Endothelial cell (in vitro differentiated cells): ENCODE measurements at regions not wholly inside any gene's neighbourhood (a gene's known extent, or its start where the extent isn't known, plus 50 kb on each side); places are given as distances from the start of the nearest gene placed in this dataset.

Source experiments
- DNase-seq: peaks from one replicate; pipeline ENCODE4 v3.0.0; 2021; ENCODE audit warnings: low spot score
- H3K27ac Mint-ChIP-seq: one replicate; pipeline ENCODE4 v1.8.0; 2021; ENCODE audit warnings: mixed read lengths, inconsistent platforms; ENCODE audit not compliant: unreplicated experiment
- H3K27me3 Mint-ChIP-seq: one replicate; pipeline ENCODE4 v1.8.0; 2021; ENCODE audit warnings: mild to moderate bottlenecking, moderate library complexity, mixed read lengths, inconsistent platforms; ENCODE audit not compliant: unreplicated experiment
- H3K36me3 Mint-ChIP-seq: one replicate; pipeline ENCODE4 v1.8.0; 2021; ENCODE audit warnings: mild to moderate bottlenecking, low read depth, mixed read lengths, inconsistent platforms; ENCODE audit not compliant: unreplicated experiment
- H3K4me1 Mint-ChIP-seq: one replicate; pipeline ENCODE4 v1.8.0; 2021; ENCODE audit warnings: mild to moderate bottlenecking, mixed read lengths, inconsistent platforms; ENCODE audit not compliant: unreplicated experiment
- H3K4me3 Mint-ChIP-seq: one replicate; pipeline ENCODE4 v1.8.0; 2021; ENCODE audit warnings: mild to moderate bottlenecking, mixed read lengths, inconsistent platforms; ENCODE audit not compliant: unreplicated experiment
- H3K9me3 Mint-ChIP-seq: one replicate; pipeline ENCODE4 v1.8.0; 2021; ENCODE audit warnings: mixed read lengths, inconsistent platforms; ENCODE audit not compliant: unreplicated experiment
- CTCF ChIP-seq: fragments of 200-600 bp; sonication (generic); IDR thresholded peaks from one replicate; pipeline ENCODE4 v1.5.0; 2021; ENCODE audit warnings: antibody characterized with exemption; ENCODE audit not compliant: unreplicated experiment

- no peaks in the 10 kb centered on the region for H3K27me3 Mint-ChIP-seq
- H3K36me3 Mint-ChIP-seq = no peaks in the 10 kb centered on the region
- no peak overlapping the region for H3K4me3 Mint-ChIP-seq
- no peaks in the 10 kb centered on the region for H3K9me3 Mint-ChIP-seq
- no peak for TF ChIP-seq CTCF
- no peaks in the 10 kb centered on the region for H3K4me1 Mint-ChIP-seq
- DNase-seq = no peak
- no peak overlapping the region for H3K27ac Mint-ChIP-seq
Measured at GRCh38 chr2:118345465-118345864, 257.2 kb downstream of the INSIG2 start.

DNA sequence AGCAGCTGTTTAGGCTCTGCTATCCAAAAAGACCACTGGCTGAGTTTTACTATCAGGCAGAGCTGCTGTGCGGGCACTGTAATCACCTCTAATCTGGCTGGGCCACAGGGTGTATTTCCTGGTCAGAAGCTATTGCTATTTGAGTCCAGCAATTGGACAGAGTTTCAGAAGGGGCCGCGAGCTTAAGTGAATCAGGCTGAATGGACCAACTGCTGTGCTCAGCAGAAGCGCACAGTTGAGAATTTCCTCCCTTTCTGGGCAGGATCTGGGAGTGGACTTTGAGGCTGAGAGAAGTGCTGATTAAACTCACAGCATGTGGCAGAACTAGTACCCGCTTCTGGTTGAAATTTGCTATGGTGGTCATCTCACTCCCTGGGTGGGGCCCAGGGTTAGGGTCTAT is 251.8 kb downstream of the INSIG2 start:
- no peaks in the 10 kb centered on the region for H3K36me3 Mint-ChIP-seq
- no peaks in the 10 kb centered on the region for H3K9me3 Mint-ChIP-seq
- TF ChIP-seq CTCF = no peak
- H3K4me3 Mint-ChIP-seq = no peak overlapping the region
- H3K4me1 Mint-ChIP-seq = no peaks in the 10 kb centered on the region
- no peak overlapping the region for H3K27ac Mint-ChIP-seq
- H3K27me3 Mint-ChIP-seq = no peaks in the 10 kb centered on the region
- no peak for DNase-seq

- no peaks in the 10 kb centered on the region for H3K9me3 Mint-ChIP-seq
- no peaks in the 10 kb centered on the region for H3K36me3 Mint-ChIP-seq
- no peaks in the 10 kb centered on the region for H3K27me3 Mint-ChIP-seq
- no peak overlapping the region for H3K27ac Mint-ChIP-seq
- no peaks in the 10 kb centered on the region for H3K4me1 Mint-ChIP-seq
- H3K4me3 Mint-ChIP-seq = no peak overlapping the region
- no peak for DNase-seq
- TF ChIP-seq CTCF = no peak
Measured at GRCh38 chr2:118339386-118339785, 251.1 kb downstream of the INSIG2 start.

DNA sequence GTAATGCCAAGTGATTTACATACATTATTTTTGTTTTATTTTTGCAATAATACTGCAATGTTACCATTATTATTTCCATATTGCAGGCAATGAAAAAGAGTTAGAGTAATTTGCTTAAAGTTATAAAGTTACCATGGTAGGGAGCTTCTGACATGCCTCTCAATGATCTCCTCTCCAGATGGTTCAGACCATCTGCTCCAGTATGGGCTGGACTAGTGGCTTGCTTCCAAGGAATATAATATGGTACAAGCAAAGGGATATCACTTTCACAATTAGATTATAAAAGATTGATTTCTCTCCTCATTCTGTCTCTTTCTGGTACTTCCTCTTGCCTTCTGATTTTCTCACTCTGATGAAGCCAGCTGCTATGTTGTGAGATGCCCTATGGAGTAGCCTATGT is 245.4 kb downstream of the INSIG2 start:
- Mint-ChIP-seq H3K4me1 (peaks cover 9% of the 10 kb centered on the region), H3K9me3 (no peaks in the 10 kb centered on the region), H3K27ac (no peak overlapping the region), H3K4me3 (no peak overlapping the region), H3K27me3 (no peaks in the 10 kb centered on the region), H3K36me3 (no peaks in the 10 kb centered on the region)
- no peak for DNase-seq
- TF ChIP-seq CTCF = no peak

- H3K36me3 Mint-ChIP-seq = no peaks in the 10 kb centered on the region
- no peak overlapping the region for H3K27ac Mint-ChIP-seq
- TF ChIP-seq CTCF = no peak
- no peaks in the 10 kb centered on the region for H3K9me3 Mint-ChIP-seq
- H3K4me1 Mint-ChIP-seq = peaks cover 5% of the 10 kb centered on the region
- no peak for DNase-seq
- H3K4me3 Mint-ChIP-seq = no peak overlapping the region
- peaks cover 3% of the 10 kb centered on the region for H3K27me3 Mint-ChIP-seq
Measured at GRCh38 chr2:118325321-118325955, 237.2 kb downstream of the INSIG2 start.
